HepG2 (cell line): ENCODE measurements at regions not wholly inside any gene's neighbourhood (a gene's known extent, or its start where the extent isn't known, plus 50 kb on each side); places are given as distances from the start of the nearest gene placed in this dataset.

Experiments used
- ATAC-seq: fragments of 200-7000 bp; cut with Tn5 transposase; 3 replicates; pipeline ENCODE4 v1.9.1; 2020; ENCODE audit warnings: mild to moderate bottlenecking, moderate library complexity
- BruUV-seq: library from RNA; stranded (reverse); fragments of 400-500 nt; replicated peaks from 2 replicates; lab custom pipeline; 2021; lab: Mats Ljungman, UMichigan
- CTCF ChIA-PET: fragments of 300-600 bp; formaldehyde crosslinking; extraction: SDS; loops from one replicate; lab custom pipeline; 2021; ENCODE audit warnings: low total read pairs, inconsistent platforms, low intra/inter-chr PET ratio; lab: Yijun Ruan, JAX
- POLR2A ChIA-PET: fragments of 350-600 bp; sonication (Branson Sonifier 250); formaldehyde crosslinking; loops from one replicate; lab custom pipeline; 2020; ENCODE audit warnings: antibody characterized with exemption, inconsistent platforms; lab: Yijun Ruan, JAX
- DNase-seq: peaks from one replicate; pipeline ENCODE4 v3.0.0-alpha.2; 2015; ENCODE audit warnings: low spot score
- FAIRE-seq: peaks from 3 replicates; lab custom pipeline; 2011; peaks lifted over from hg19 to GRCh38; lab: Jason Lieb, UNC
- H2AFZ ChIP-seq: one replicate; pipeline ENCODE4 v1.6.1; 2011; ENCODE audit warnings: low read length, inconsistent platforms
- H3K27ac ChIP-seq: fragments of 300-600 bp; 3 replicates; pipeline ENCODE4 v1.8.0; 2011; ENCODE audit warnings: mixed run types, mild to moderate bottlenecking, mixed read lengths, low read length, inconsistent platforms; ENCODE audit not compliant: insufficient read depth; ENCODE audit errors: extremely low read length
- H3K27me3 ChIP-seq, 2 experiments: fragments of 200-600 bp in 1 of 2; 2 replicates in 1 of 2; 3 replicates in 1 of 2; pipeline versions ENCODE4 v1.6.0 to v1.8.0; 2011; ENCODE audit warnings: low read length in 2 of 2, mild to moderate bottlenecking in 2 of 2, moderate library complexity in 2 of 2, inconsistent platforms in 1 of 2; ENCODE audit not compliant: insufficient read depth in 2 of 2, control insufficient read depth in 1 of 2
- H3K36me3 ChIP-seq, 2 experiments: fragments of 200-600 bp in 1 of 2; replicated peaks in 1 of 2; 2 replicates in 1 of 2; 3 replicates in 1 of 2; pipeline versions ENCODE4 v1.5.1 to v1.8.0; 2011; ENCODE audit warnings: low read length in 2 of 2, inconsistent platforms in 1 of 2; ENCODE audit not compliant: insufficient read depth in 2 of 2, control insufficient read depth in 1 of 2
- H3K4me1 ChIP-seq: 2 replicates; pipeline ENCODE4 v1.5.1; 2012; ENCODE audit warnings: low read length, inconsistent platforms; ENCODE audit not compliant: insufficient read depth
- H3K4me2 ChIP-seq: 2 replicates; pipeline ENCODE4 v1.6.0; 2011; ENCODE audit warnings: low read depth, low read length, inconsistent platforms
- H3K4me3 ChIP-seq, 3 experiments: fragments of 200-600 bp in 1 of 3; sonication (generic), shearing (Covaris generic) in 1 of 3; replicated peaks in 1 of 3; 2 replicates each; pipeline ENCODE4 v1.5.1; 2011 to 2016; ENCODE audit warnings: low read length in 3 of 3, inconsistent platforms in 2 of 3, low read depth in 2 of 3, mild to moderate bottlenecking in 2 of 3, control low read depth in 1 of 3, mixed read lengths in 1 of 3; ENCODE audit not compliant: insufficient read depth in 1 of 3
- H3K79me2 ChIP-seq: one replicate; pipeline ENCODE4 v1.6.1; 2011; ENCODE audit warnings: low read length, inconsistent platforms; ENCODE audit not compliant: insufficient read depth
- H3K9ac ChIP-seq: 2 replicates; pipeline ENCODE4 v1.6.0; 2011; ENCODE audit warnings: mild to moderate bottlenecking, low read depth, low read length, inconsistent platforms; ENCODE audit not compliant: insufficient read depth
- H3K9me3 ChIP-seq: 2 replicates; pipeline ENCODE4 v1.5.1; 2012; ENCODE audit warnings: mild to moderate bottlenecking, low read length
- H4K20me1 ChIP-seq: 2 replicates; pipeline ENCODE4 v1.6.0; 2011; ENCODE audit warnings: inconsistent platforms, mild to moderate bottlenecking, low read length, moderate library complexity; ENCODE audit not compliant: insufficient read depth
- E2F1 ChIP-seq: sonication (generic); formaldehyde crosslinking; IDR thresholded peaks from 2 replicates; pipeline ENCODE4 v1.5.0; 2020; ENCODE audit warnings: missing genetic modification reagents
- KDM1A ChIP-seq: IDR thresholded peaks from 2 replicates; pipeline ENCODE4 v1.6.1; 2016; ENCODE audit warnings: missing compliant biosample characterization
- RARG ChIP-seq: sonication (generic); formaldehyde crosslinking; IDR thresholded peaks from 2 replicates; pipeline ENCODE4 v1.4.0; 2020; ENCODE audit warnings: low read depth, mild to moderate bottlenecking, missing genetic modification reagents
- REST ChIP-seq, 2 experiments: IDR thresholded peaks; 2 replicates each; pipeline ENCODE4 v1.6.1; 2011 to 2012; ENCODE audit warnings: low read length in 2 of 2, borderline replicate concordance in 1 of 2, low read depth in 1 of 2, mild to moderate bottlenecking in 1 of 2, moderate library complexity in 1 of 2
- ZNF224 ChIP-seq: sonication (generic); formaldehyde crosslinking; IDR thresholded peaks from 2 replicates; pipeline ENCODE4 v1.5.0; 2020; ENCODE audit warnings: mild to moderate bottlenecking, missing genetic modification reagents
- ZNF24 ChIP-seq: fragments of 450-650 bp; IDR thresholded peaks from 2 replicates; pipeline ENCODE4 v1.6.1; 2017; ENCODE audit warnings: antibody characterized with exemption, mild to moderate bottlenecking
- WGBS: methylation state at CpG from one replicate; pipeline ENCODE4 v1.1.6; 2017; ENCODE audit warnings: low lambda C conversion rate; 5-methylcytosine and 5-hydroxymethylcytosine counted together
- in situ Hi-C: cut with HindIII; loops from 2 replicates; pipeline ENCODE4 v1.10.0; 2017; ENCODE audit warnings: low pct_unique_long_range_greater_than_20kb; ENCODE audit not compliant: extremely low pct_ligation_motif_present
- intact Hi-C: fragments of 100-400 bp; cut with micrococcal nuclease; formaldehyde crosslinking; loops from one replicate; pipeline ENCODE4 v1.10.0; 2022; ENCODE audit not compliant: unreplicated experiment
- TF ChIP-seq, protein P1 (sequence below): sonication (generic); formaldehyde crosslinking; IDR thresholded peaks from 2 replicates; pipeline ENCODE4 v1.4.0; 2020; ENCODE audit warnings: missing genetic modification reagents, low read depth, mild to moderate bottlenecking, borderline replicate concordance

- Histone ChIP-seq H3K9ac (no peak overlapping the region), H3K36me3 (no peaks in the 10 kb centered on the region), H3K4me2 (no peak overlapping the region), H3K4me3 (no peak overlapping the region), H4K20me1 (no peaks in the 10 kb centered on the region), H3K79me2 (no peaks in the 10 kb centered on the region), H2AFZ (no peak overlapping the region), H3K9me3 (no peaks in the 10 kb centered on the region), H3K27ac (no peak overlapping the region), H3K4me1 (no peaks in the 10 kb centered on the region), H3K27me3 (no peaks in the 10 kb centered on the region)
- intact Hi-C loops: no loop called here
- ChIA-PET POLR2A (no interaction called here), CTCF (no interaction called here)
- TF ChIP-seq KDM1A (CRISPR knock-in tag) (no peak), E2F1 (no peak), RARG (CRISPR knock-in tag) (no peak)
- TF ChIP-seq, protein P1, sequence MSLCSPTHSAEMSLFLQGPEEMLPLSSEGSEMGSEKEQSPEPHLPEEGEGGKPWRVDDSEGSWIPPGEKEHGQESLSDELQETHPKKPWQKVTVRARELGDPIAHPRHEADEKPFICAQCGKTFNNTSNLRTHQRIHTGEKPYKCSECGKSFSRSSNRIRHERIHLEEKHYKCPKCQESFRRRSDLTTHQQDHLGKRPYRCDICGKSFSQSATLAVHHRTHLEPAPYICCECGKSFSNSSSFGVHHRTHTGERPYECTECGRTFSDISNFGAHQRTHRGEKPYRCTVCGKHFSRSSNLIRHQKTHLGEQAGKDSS (CRISPR knock-in tag): no peak
- FAIRE-seq (no peak), ATAC-seq (no peak), DNase-seq (no peak)
- in situ Hi-C loops: no loop called here
- WGBS: 0% methylated on average over 3 of the region's 5 CpGs
- no TSS peak for BruUV-seq
Measured at GRCh38 chr3:55163421-55163820, 235.6 kb upstream of the LRTM1 start.

DNA sequence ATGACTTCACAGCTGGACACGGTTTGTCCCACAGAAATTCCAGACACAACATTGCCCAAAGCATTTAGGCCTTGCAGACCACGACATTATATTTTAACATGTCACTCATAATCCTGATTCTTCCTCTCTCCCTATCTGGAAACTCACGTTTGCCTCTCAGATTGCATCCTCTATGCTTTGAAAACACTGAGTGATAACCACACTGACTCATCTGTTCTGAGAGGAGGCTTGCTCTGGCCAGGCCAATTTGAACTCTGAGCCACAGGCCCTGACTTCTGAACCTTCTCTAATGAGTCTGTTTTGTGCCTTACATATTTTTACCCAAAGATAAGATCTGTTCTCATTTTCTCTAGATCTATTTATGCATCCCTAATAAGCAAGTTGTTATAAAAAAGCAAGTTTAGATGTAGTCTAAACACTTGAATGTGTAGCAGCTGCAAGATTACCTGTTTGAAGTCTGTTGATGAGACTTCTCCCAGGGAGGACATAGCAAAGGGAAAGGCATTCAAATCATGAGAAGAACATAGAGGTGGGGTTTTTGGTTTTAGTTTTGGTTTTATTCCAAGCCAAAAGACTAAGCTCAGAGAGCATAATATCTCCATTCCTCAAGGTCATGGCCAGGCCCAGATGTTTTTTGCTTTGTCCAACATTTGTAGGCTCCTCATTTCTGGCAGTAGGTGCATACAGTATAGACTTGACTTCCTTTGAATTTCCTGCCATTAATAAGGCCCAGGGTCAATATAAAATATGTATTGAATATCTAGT is 234.4 kb upstream of the LRTM1 start:
- H2AFZ ChIP-seq: no peak overlapping the region
- ATAC-seq (no peak), DNase-seq (no peak), FAIRE-seq (no peak)
- H3K4me2 ChIP-seq: no peak overlapping the region
- H3K27ac ChIP-seq: no peak overlapping the region
- H3K36me3 ChIP-seq: no peaks in the 10 kb centered on the region
- H3K9ac ChIP-seq: no peak overlapping the region
- H3K9me3 ChIP-seq: no peaks in the 10 kb centered on the region
- BruUV-seq: no TSS peak
- CTCF ChIA-PET: no interaction called here
- TF ChIP-seq ZNF224 (CRISPR knock-in tag) (no peak), ZNF24 (no peak), REST (IDR thresholded peaks at IDR 0.05; ENCODE audit: borderline replicate concordance in 1 of 2, low read depth in 1 of 2, low read length in 2 of 2) (no peak)
- POLR2A ChIA-PET: no interaction called here
- no peaks in the 10 kb centered on the region for H3K79me2 ChIP-seq
- intact Hi-C loops (no loop called here), in situ Hi-C loops (no loop called here)
- WGBS: 18% methylated on average over 3 of the region's 3 CpGs
- no peaks in the 10 kb centered on the region for H3K4me1 ChIP-seq
- no peaks in the 10 kb centered on the region for H4K20me1 ChIP-seq
- no peak overlapping the region for H3K4me3 ChIP-seq
- no peaks in the 10 kb centered on the region for H3K27me3 ChIP-seq
